ELF-1 (cell line): ENCODE measurements at regions not wholly inside any gene's neighbourhood (a gene's known extent, or its start where the extent isn't known, plus 50 kb on each side); places are given as distances from the start of the nearest gene placed in this dataset.
"Not testable (repeated sequence)": the region's sequence is repeated elsewhere in the genome, so short reads cannot be mapped to it uniquely, and the experiment has no call there.

Experiments used
- DNase-seq: peaks from one replicate; pipeline ENCODE4 v3.0.0-alpha.2; 2016; ENCODE audit warnings: low read depth, low spot score

- DNase-seq: peak; percentile 27
Measured at GRCh38 chr4:78691971-78692821, 84.0 kb upstream of the BMP2K start.

- no peak for DNase-seq
Measured at GRCh38 chr4:78692822-78693170, 83.4 kb upstream of the BMP2K start.

GRCh38 chr4:78693777-78694456 is 82.2 kb upstream of the BMP2K start:
- no peak for DNase-seq

- DNase-seq: no peak
Measured at GRCh38 chr4:78694457-78694787, 81.7 kb upstream of the BMP2K start.

- no peak for DNase-seq
Measured at GRCh38 chr4:78695910-78696309, 80.2 kb upstream of the BMP2K start.

GRCh38 chr4:78703079-78703478 is 73.1 kb upstream of the BMP2K start:
- DNase-seq: no peak

GRCh38 chr4:78704317-78704716 is 71.8 kb upstream of the BMP2K start:
- DNase-seq: no peak

GRCh38 chr4:78704981-78705683 is 71.0 kb upstream of the BMP2K start:
- no peak for DNase-seq

GRCh38 chr4:78706302-78706701 is 69.8 kb upstream of the BMP2K start:
- no peak for DNase-seq

GRCh38 chr4:78707268-78707667 is 68.9 kb upstream of the BMP2K start:
- DNase-seq: no peak

- no peak for DNase-seq
Measured at GRCh38 chr4:78707793-78708192, 68.4 kb upstream of the BMP2K start.

- no peak for DNase-seq
Measured at GRCh38 chr4:78710536-78710935, 65.6 kb upstream of the BMP2K start.

GRCh38 chr4:78711676-78712075 is 64.5 kb upstream of the BMP2K start:
- DNase-seq: no peak

- DNase-seq: not testable (repeated sequence)
Measured at GRCh38 chr4:78714598-78714997, 61.6 kb upstream of the BMP2K start.

GRCh38 chr4:78715372-78715771 is 60.8 kb upstream of the BMP2K start:
- DNase-seq: not testable (repeated sequence)

GRCh38 chr4:78717712-78718111 is 58.4 kb upstream of the BMP2K start:
- DNase-seq: not testable (repeated sequence)

GRCh38 chr4:78720204-78720603 is 55.9 kb upstream of the BMP2K start:
- DNase-seq: peak; percentile 42

- DNase-seq: peak; percentile 59
Measured at GRCh38 chr4:78720994-78721677, 55.0 kb upstream of the BMP2K start.

GRCh38 chr4:78721747-78722146 is 54.4 kb upstream of the BMP2K start:
- DNase-seq: peak; percentile 84

GRCh38 chr4:78722320-78722719 is 53.8 kb upstream of the BMP2K start:
- DNase-seq: peak; percentile 59

GRCh38 chr4:78722878-78723277 is 53.3 kb upstream of the BMP2K start:
- no peak for DNase-seq
